Esophagus muscularis mucosa (tissue), 4 donors: ENCODE measurements at regions not wholly inside any gene's neighbourhood (a gene's known extent, or its start where the extent isn't known, plus 50 kb on each side); places are given as distances from the start of the nearest gene placed in this dataset.

Experiments
- DNase-seq: peaks from one replicate; pipeline ENCODE4 v3.0.0-alpha.2; 2017; ENCODE audit errors: extremely low spot score
- H3K27ac ChIP-seq, 4 donors: fragments of 200-600 bp; sonication (generic); replicated peaks in 1 of 4; 1 replicate in 3 of 4; 2 replicates in 1 of 4; pipeline ENCODE4 v1.5.1; 2016 to 2019; ENCODE audit warnings: mild to moderate bottlenecking in 1 of 4
- H3K27me3 ChIP-seq, 4 donors: fragments of 200-600 bp; sonication (generic); one replicate each; pipeline versions ENCODE4 v1.5.1 to v1.6.0; 2016 to 2019
- H3K36me3 ChIP-seq, 4 donors: fragments of 200-600 bp; sonication (generic); one replicate each; pipeline ENCODE4 v1.5.1; 2016 to 2019
- H3K4me1 ChIP-seq, 4 donors: fragments of 200-600 bp; sonication (generic); one replicate each; pipeline ENCODE4 v1.5.1; 2016 to 2019
- H3K4me3 ChIP-seq, 4 donors: fragments of 200-600 bp; sonication (generic); 1 replicate in 2 of 4; 2 replicates in 2 of 4; pipeline ENCODE4 v1.5.1; 2016 to 2019; ENCODE audit warnings: mild to moderate bottlenecking in 4 of 4, moderate library complexity in 1 of 4
- H3K9me3 ChIP-seq, 4 donors: fragments of 200-600 bp; sonication (generic); 1 replicate in 3 of 4; 2 replicates in 1 of 4; pipeline ENCODE4 v1.5.1; 2016 to 2019
- CTCF ChIP-seq, 3 experiments: fragments of 200-600 bp in 2 of 3; fragments of 450-650 bp in 1 of 3; sonication (generic) in 2 of 3; IDR thresholded peaks; one replicate each; pipeline ENCODE4 v1.5.1; 2017 to 2019; ENCODE audit warnings: antibody characterized with exemption in 3 of 3, mild to moderate bottlenecking in 2 of 3, moderate library complexity in 1 of 3
- EP300 ChIP-seq: sonication (generic); formaldehyde crosslinking; IDR thresholded peaks from one replicate; pipeline ENCODE4 v1.6.1; 2017; ENCODE audit warnings: antibody characterized with exemption
- POLR2A ChIP-seq: fragments of 450-650 bp; IDR thresholded peaks from one replicate; pipeline ENCODE4 v1.6.1; 2017; ENCODE audit warnings: antibody characterized with exemption, moderate library complexity, mild to moderate bottlenecking, low read depth
- POLR2AphosphoS5 ChIP-seq, 2 donors: sonication (generic); formaldehyde crosslinking; IDR thresholded peaks; one replicate each; pipeline ENCODE4 v1.6.1; 2017; ENCODE audit warnings: antibody characterized with exemption in 2 of 2
- WGBS: methylation state at CpG from one replicate; pipeline ENCODE4 v1.1.5; 2018; 5-methylcytosine and 5-hydroxymethylcytosine counted together
- intact Hi-C: fragments of 100-400 bp; cut with DNase I; formaldehyde crosslinking; loops from one replicate; pipeline ENCODE4 v1.15.1; 2023

GRCh38 chr10:4217187-4217586 is 432.2 kb upstream of the KLF6 start:
- Histone ChIP-seq H3K27me3 (no peaks in the 10 kb centered on the region), H3K9me3 (no peaks in the 10 kb centered on the region), H3K4me3 (no peak overlapping the region), H3K27ac (no peak overlapping the region), H3K4me1 (peaks cover 0 to 22% (median 16%) of the 10 kb centered on the region in 4 donors), H3K36me3 (no peaks in the 10 kb centered on the region)
- TF ChIP-seq POLR2AphosphoS5 (IDR thresholded peaks at IDR 0.05) (no peak), POLR2A (no peak), CTCF (IDR thresholded peaks at IDR 0.05) (no peak), EP300 (no peak)
- intact Hi-C loops: no loop called here
- WGBS: 91% methylated on average over 5 of the region's 5 CpGs
- DNase-seq: no peak

- no peak for DNase-seq
These were observed 431.7 kb upstream of the KLF6 start for GRCh38 chr10:4216726-4217125.

GRCh38 chr10:4215963-4216575 is 431.1 kb upstream of the KLF6 start:
- H3K36me3 ChIP-seq: no peaks in the 10 kb centered on the region
- no peak for TF ChIP-seq CTCF (IDR thresholded peaks at IDR 0.05)
- no peak for TF ChIP-seq POLR2A
- TF ChIP-seq POLR2AphosphoS5 (IDR thresholded peaks at IDR 0.05): no peak
- TF ChIP-seq EP300: no peak
- H3K4me1 ChIP-seq: peaks cover 0 to 22% (median 16%) of the 10 kb centered on the region in 4 donors
- no peaks in the 10 kb centered on the region for H3K27me3 ChIP-seq
- WGBS: 93% methylated on average over 4 of the region's 4 CpGs
- intact Hi-C loops: no loop called here
- DNase-seq: no peak
- no peak overlapping the region for H3K4me3 ChIP-seq
- no peaks in the 10 kb centered on the region for H3K9me3 ChIP-seq
- no peak overlapping the region for H3K27ac ChIP-seq

More at GRCh38 chr10:4216726-4217125, 431.7 kb upstream of the KLF6 start:
- Histone ChIP-seq H3K4me3 (no peak overlapping the region), H3K36me3 (no peaks in the 10 kb centered on the region), H3K27ac (no peak overlapping the region), H3K9me3 (no peaks in the 10 kb centered on the region), H3K27me3 (no peaks in the 10 kb centered on the region), H3K4me1 (peaks cover 0 to 22% (median 16%) of the 10 kb centered on the region in 4 donors)
- 59% methylated on average over 3 of the region's 3 CpGs for WGBS
- no peak for TF ChIP-seq POLR2AphosphoS5 (IDR thresholded peaks at IDR 0.05)
- no peak for TF ChIP-seq EP300
- TF ChIP-seq CTCF (IDR thresholded peaks at IDR 0.05): no peak
- TF ChIP-seq POLR2A: no peak
- intact Hi-C loops: no loop called here

GRCh38 chr10:4215485-4215884 is 430.5 kb upstream of the KLF6 start:
- intact Hi-C loops: no loop called here
- DNase-seq: no peak
- 80% methylated on average over 4 of the region's 4 CpGs for WGBS
- Histone ChIP-seq H3K4me1 (peaks cover 0 to 22% (median 16%) of the 10 kb centered on the region in 4 donors), H3K27ac (no peak overlapping the region), H3K36me3 (no peaks in the 10 kb centered on the region), H3K27me3 (no peaks in the 10 kb centered on the region), H3K9me3 (no peaks in the 10 kb centered on the region), H3K4me3 (no peak overlapping the region)
- TF ChIP-seq CTCF (IDR thresholded peaks at IDR 0.05) (no peak), POLR2A (no peak), POLR2AphosphoS5 (IDR thresholded peaks at IDR 0.05) (no peak), EP300 (no peak)

- intact Hi-C loops: no loop called here
- Histone ChIP-seq H3K9me3 (no peaks in the 10 kb centered on the region), H3K4me3 (no peak overlapping the region), H3K27me3 (no peaks in the 10 kb centered on the region), H3K4me1 (peaks cover 0 to 22% (median 16%) of the 10 kb centered on the region in 4 donors), H3K36me3 (no peaks in the 10 kb centered on the region), H3K27ac (no peak overlapping the region)
- 56% methylated on average over 1 of the region's 1 CpG for WGBS
- no peak for DNase-seq
- no peak for TF ChIP-seq POLR2AphosphoS5 (IDR thresholded peaks at IDR 0.05)
- no peak for TF ChIP-seq EP300
- TF ChIP-seq CTCF (IDR thresholded peaks at IDR 0.05): no peak
- no peak for TF ChIP-seq POLR2A
These were observed 429.9 kb upstream of the KLF6 start for GRCh38 chr10:4214908-4215307.
